HAP-1 (cell line): ENCODE measurements at regions not wholly inside any gene's neighbourhood (a gene's known extent, or its start where the extent isn't known, plus 50 kb on each side); places are given as distances from the start of the nearest gene placed in this dataset.
"Not testable (repeated sequence)": the region's sequence is repeated elsewhere in the genome, so short reads cannot be mapped to it uniquely, and the experiment has no call there.

Experiments
- DNase-seq, 2 experiments: peaks; one replicate each; pipeline ENCODE4 v3.0.0-alpha.2; 2016 to 2020; ENCODE audit warnings: low spot score in 2 of 2
- H3K27me3 ChIP-seq: fragments of 250-450 bp; sonication (Bioruptor Pico); 2 replicates; pipeline ENCODE4 v1.5.1; 2020; ENCODE audit warnings: low read depth, mild to moderate bottlenecking, moderate library complexity
- H3K36me3 ChIP-seq: fragments of 250-450 bp; sonication (Bioruptor Pico); replicated peaks from 2 replicates; pipeline ENCODE4 v1.5.1; 2020; ENCODE audit warnings: mild to moderate bottlenecking
- H3K4me1 ChIP-seq: fragments of 250-450 bp; sonication (Bioruptor Pico); 2 replicates; pipeline ENCODE4 v1.5.1; 2020; ENCODE audit warnings: mild to moderate bottlenecking
- H3K4me3 ChIP-seq: fragments of 250-450 bp; sonication (Bioruptor Pico); 2 replicates; pipeline ENCODE4 v1.5.1; 2020; ENCODE audit warnings: mild to moderate bottlenecking, moderate library complexity
- H3K9me3 ChIP-seq: fragments of 250-450 bp; sonication (Bioruptor Pico); 2 replicates; pipeline ENCODE4 v1.5.1; 2020; ENCODE audit warnings: mild to moderate bottlenecking, moderate library complexity
- in situ Hi-C: fragments of 300-500 bp; cut with MboI; formaldehyde crosslinking; loops from 3 replicates; pipeline ENCODE4 v1.14.3; 2020; ENCODE audit warnings: low sequenced_read_pairs, inconsistent platforms, mixed read lengths

DNA sequence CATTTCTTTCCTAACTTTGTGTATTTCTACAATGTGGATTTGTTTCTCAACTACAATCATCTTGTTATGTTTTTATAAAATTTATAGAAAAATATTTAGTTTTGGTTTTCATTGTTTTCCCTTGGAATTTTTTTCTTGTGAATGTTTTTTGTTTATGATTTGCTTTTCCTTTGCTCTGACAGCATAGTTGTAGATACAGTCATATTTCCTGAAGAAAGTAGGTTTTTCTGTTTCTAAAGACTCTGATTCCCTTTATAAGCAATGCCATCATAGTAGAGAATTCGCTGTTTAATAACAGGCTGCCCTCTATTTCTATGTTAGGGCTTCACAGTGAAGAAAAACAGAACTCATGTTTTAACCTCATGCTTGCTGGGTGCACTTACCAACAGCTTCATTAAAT lies 482.3 kb downstream of the ZBBX start:
- Histone ChIP-seq H3K36me3 (no peaks in the 10 kb centered on the region), H3K4me1 (no peaks in the 10 kb centered on the region), H3K4me3 (no peak overlapping the region), H3K9me3 (no peaks in the 10 kb centered on the region), H3K27me3 (no peaks in the 10 kb centered on the region)
- DNase-seq, result no peak
- in situ Hi-C loops, result no loop called here

- Histone ChIP-seq H3K9me3 (no peaks in the 10 kb centered on the region), H3K4me3 (no peak overlapping the region), H3K27me3 (no peaks in the 10 kb centered on the region), H3K4me1 (no peaks in the 10 kb centered on the region), H3K36me3 (no peaks in the 10 kb centered on the region)
- no peak for DNase-seq
- in situ Hi-C loops, result no loop called here
Measured at GRCh38 chr3:166889241-166889640, 490.9 kb downstream of the ZBBX start.

- Histone ChIP-seq H3K27me3 (no peaks in the 10 kb centered on the region), H3K36me3 (no peaks in the 10 kb centered on the region), H3K4me1 (no peaks in the 10 kb centered on the region), H3K4me3 (no peak overlapping the region), H3K9me3 (no peaks in the 10 kb centered on the region)
- in situ Hi-C loops, result no loop called here
- DNase-seq, result no peak
Measured at GRCh38 chr3:166879661-166880060, 500.4 kb downstream of the ZBBX start.

DNA sequence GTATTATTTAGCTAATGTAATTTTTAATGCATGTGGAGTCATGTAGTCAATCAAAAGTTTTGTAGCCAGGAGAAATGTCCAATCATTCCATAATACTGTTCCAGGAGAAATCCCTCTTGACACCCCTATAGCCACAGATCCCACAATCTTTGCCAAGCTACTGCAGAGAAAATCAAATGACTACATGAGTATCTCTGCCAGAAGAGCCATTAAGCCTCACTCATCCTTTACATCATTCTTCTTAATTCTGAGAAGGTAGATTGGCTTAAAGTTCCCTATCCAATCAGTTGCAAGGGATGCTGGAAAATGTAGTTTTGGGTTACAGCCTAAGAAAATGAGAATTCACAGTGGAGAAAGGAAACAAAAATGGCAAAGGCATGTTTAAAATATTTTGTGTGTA lies 502.1 kb downstream of the ZBBX start:
- no peak for DNase-seq
- Histone ChIP-seq H3K27me3 (no peaks in the 10 kb centered on the region), H3K4me3 (no peak overlapping the region), H3K9me3 (no peaks in the 10 kb centered on the region), H3K36me3 (no peaks in the 10 kb centered on the region), H3K4me1 (no peaks in the 10 kb centered on the region)
- in situ Hi-C loops, result no loop called here

- H3K36me3 ChIP-seq, result no peaks in the 10 kb centered on the region
Measured at GRCh38 chr3:166864473-166865467, 515.3 kb downstream of the ZBBX start.

GRCh38 chr3:166860217-166860616 lies 519.9 kb downstream of the ZBBX start:
- H3K4me1 ChIP-seq, result no peaks in the 10 kb centered on the region; the same call in 1 of the 2 replicates
- H3K4me3 ChIP-seq, result no peak overlapping the region
- H3K27me3 ChIP-seq, result no peaks in the 10 kb centered on the region
- H3K36me3 ChIP-seq, result no peaks in the 10 kb centered on the region
- no peak for DNase-seq
- in situ Hi-C loops, result no loop called here
- no peaks in the 10 kb centered on the region for H3K9me3 ChIP-seq

More at GRCh38 chr3:166864473-166865467, 515.3 kb downstream of the ZBBX start:
- no peak for DNase-seq
- H3K4me1 ChIP-seq, result no peaks in the 10 kb centered on the region
- no peak overlapping the region for H3K4me3 ChIP-seq
- in situ Hi-C loops, result no loop called here
- H3K9me3 ChIP-seq, result no peaks in the 10 kb centered on the region
- H3K27me3 ChIP-seq, result no peaks in the 10 kb centered on the region

DNA sequence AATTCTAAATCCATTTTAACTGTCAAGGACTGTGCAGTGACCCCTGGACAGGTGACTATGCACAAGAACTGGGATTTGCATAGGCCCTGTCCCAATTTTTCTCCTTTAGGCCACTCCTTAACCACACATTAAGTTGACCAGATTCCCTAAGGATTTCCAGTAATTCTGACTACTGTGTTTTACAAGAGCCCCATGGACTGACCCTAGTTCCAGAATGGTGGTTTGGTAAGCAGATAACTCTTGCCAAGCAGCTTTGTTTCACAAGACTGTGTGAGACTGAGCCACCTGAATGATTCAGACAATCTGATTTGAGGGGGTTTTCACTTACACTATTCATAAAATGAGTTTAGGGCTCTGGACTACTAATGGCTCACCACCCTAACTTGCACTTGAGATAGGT lies 535.8 kb downstream of the ZBBX start:
- no peak overlapping the region for H3K4me3 ChIP-seq
- no peaks in the 10 kb centered on the region for H3K27me3 ChIP-seq
- H3K36me3 ChIP-seq, result no peaks in the 10 kb centered on the region
- no peak for DNase-seq
- in situ Hi-C loops, result no loop called here
- H3K4me1 ChIP-seq, result no peaks in the 10 kb centered on the region
- H3K9me3 ChIP-seq, result no peaks in the 10 kb centered on the region

DNA sequence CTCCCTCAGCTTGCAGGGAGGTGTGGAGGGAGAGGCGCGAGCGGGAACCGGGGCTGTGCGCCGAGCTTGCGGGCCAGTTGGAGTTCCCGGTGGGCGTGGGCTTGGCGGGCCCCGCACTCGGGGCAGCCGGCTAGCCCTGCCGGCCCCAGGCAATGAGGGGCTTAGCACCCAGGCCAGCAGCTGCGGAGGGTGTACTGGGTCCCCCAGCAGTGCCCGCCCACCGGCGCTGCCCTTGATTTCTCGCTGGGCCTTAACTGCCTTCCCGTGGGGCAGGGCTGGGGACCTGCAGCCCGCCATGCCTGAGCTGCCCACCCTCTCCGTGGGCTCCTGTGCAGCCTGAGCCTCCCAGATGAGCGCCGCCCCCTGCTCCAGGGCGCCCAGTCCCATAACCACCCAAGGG lies 537.3 kb downstream of the ZBBX start:
- H3K4me3 ChIP-seq, H3K27me3 ChIP-seq, DNase-seq, H3K36me3 ChIP-seq, in situ Hi-C loops, H3K9me3 ChIP-seq, H3K4me1 ChIP-seq: not testable (repeated sequence)

DNA sequence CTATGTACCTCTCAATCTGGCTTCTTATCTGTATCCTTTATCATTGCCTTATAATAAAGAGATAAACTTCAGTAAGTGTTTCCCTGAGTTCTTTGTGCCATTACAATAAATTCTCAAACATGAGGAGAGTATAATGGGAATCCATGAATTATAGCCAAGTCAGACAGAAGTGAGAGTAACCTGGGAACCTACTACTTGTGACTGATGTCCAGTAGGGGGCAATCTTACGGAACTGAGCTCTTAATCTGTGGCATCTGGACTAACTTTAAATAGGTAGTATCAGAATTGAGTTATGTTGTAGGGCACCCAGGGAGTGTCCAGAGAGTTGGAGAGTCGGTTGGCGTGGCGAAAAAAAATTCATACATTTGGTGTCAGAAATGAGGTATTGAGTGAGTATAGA lies 542.6 kb downstream of the ZBBX start:
- DNase-seq, result peak in 1 of 2 experiments; percentile 33
- H3K9me3 ChIP-seq, result no peaks in the 10 kb centered on the region

GRCh38 chr3:166836836-166837235 lies 543.3 kb downstream of the ZBBX start:
- Histone ChIP-seq H3K27me3 (no peaks in the 10 kb centered on the region), H3K36me3 (no peaks in the 10 kb centered on the region), H3K9me3 (no peaks in the 10 kb centered on the region), H3K4me3 (no peak overlapping the region), H3K4me1 (peaks cover 3% of the 10 kb centered on the region; the same call in 1 of the 2 replicates)
- no peak for DNase-seq
- in situ Hi-C loops, result no loop called here

More for the DNA sequence above, 542.6 kb downstream of the ZBBX start:
- no peaks in the 10 kb centered on the region for H3K27me3 ChIP-seq
- no peaks in the 10 kb centered on the region for H3K36me3 ChIP-seq
- no peak overlapping the region for H3K4me3 ChIP-seq
- in situ Hi-C loops, result no loop called here
- H3K4me1 ChIP-seq, result peaks cover under 1% of the 10 kb centered on the region; the same call in 1 of the 2 replicates

GRCh38 chr3:166829896-166830295 lies 550.2 kb downstream of the ZBBX start:
- no peaks in the 10 kb centered on the region for H3K36me3 ChIP-seq
- no peak overlapping the region for H3K4me3 ChIP-seq
- in situ Hi-C loops, result no loop called here
- H3K4me1 ChIP-seq, result peaks cover 3% of the 10 kb centered on the region; the same call in 1 of the 2 replicates
- no peaks in the 10 kb centered on the region for H3K27me3 ChIP-seq
- H3K9me3 ChIP-seq, result no peaks in the 10 kb centered on the region
- DNase-seq, result no peak

GRCh38 chr3:166818464-166818863 lies 561.6 kb downstream of the ZBBX start:
- H3K4me3 ChIP-seq, result no peak overlapping the region
- DNase-seq, result no peak
- no peaks in the 10 kb centered on the region for H3K27me3 ChIP-seq
- H3K9me3 ChIP-seq, result no peaks in the 10 kb centered on the region
- in situ Hi-C loops, result no loop called here
- H3K36me3 ChIP-seq, result no peaks in the 10 kb centered on the region
- H3K4me1 ChIP-seq, result no peaks in the 10 kb centered on the region

GRCh38 chr3:166817269-166817668 lies 562.8 kb downstream of the ZBBX start:
- H3K9me3 ChIP-seq, in situ Hi-C loops, H3K4me1 ChIP-seq, DNase-seq, H3K27me3 ChIP-seq, H3K36me3 ChIP-seq, H3K4me3 ChIP-seq: not testable (repeated sequence)

DNA sequence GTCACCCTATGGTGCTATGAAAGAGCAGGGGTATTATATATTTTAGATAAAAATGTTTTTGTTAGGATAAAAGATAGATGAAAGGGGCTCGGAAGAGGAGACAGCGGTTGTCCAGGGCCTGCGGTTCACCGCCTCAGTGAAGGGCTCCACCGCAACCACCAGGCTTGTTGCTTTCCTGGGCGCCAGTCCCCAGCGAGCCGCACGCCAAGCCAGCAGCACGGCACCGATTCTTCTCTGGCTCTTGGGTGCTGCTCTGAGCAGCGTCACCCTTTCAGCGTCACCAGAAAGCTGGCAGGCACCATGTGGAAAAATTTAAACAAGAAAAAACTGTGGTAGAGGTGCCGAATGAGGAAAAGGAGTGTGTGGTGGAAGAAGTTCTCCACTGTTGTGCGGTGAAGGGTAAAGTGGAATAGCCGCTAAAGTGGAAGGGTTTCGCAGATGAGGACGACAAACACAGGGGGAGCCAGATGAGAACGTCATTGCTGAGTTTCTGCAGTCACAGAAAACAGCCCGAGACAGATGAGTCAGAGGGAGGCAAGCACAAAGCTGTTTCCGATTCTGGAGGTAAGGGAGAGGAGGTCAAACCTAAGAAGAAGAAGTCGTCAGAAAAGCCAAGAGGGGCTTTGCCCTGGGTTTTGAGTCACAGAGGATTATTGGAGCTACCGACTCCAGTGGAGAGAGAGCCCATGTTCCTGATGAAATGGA lies 569.2 kb downstream of the ZBBX start:
- no peaks in the 10 kb centered on the region for H3K4me1 ChIP-seq
- H3K36me3 ChIP-seq, result no peaks in the 10 kb centered on the region
- H3K4me3 ChIP-seq, result no peak overlapping the region
- no peak for DNase-seq
- in situ Hi-C loops, result no loop called here
- no peaks in the 10 kb centered on the region for H3K27me3 ChIP-seq
- H3K9me3 ChIP-seq, result no peaks in the 10 kb centered on the region
